ENCODE measurements at regions not wholly inside any gene's neighbourhood (a gene's known extent, or its start where the extent isn't known, plus 50 kb on each side); places are given as distances from the start of the nearest gene placed in this dataset.

GRCh38 chr14:25841226-25841625, 756.6 kb downstream of the NOVA1 start:
- POLR2A ChIA-PET = no interaction called here
- no peak for DNase-seq (ENCODE audit: low read depth, low spot score)
- H3K4me3 ChIP-seq (ENCODE audit: low read depth, low read length) = no peak overlapping the region
- TF ChIP-seq CTCF (IDR thresholded peaks at IDR 0.05; ENCODE audit: insufficient read depth, low read length, missing control alignments) = no peak
- CTCF ChIA-PET = no interaction called here

- ChIA-PET POLR2A (no interaction called here), CTCF (no interaction called here)
- TF ChIP-seq CTCF (IDR thresholded peaks at IDR 0.05; ENCODE audit: insufficient read depth, low read length, missing control alignments) = no peak
- no peak overlapping the region for H3K4me3 ChIP-seq (ENCODE audit: low read depth, low read length)
- no peak for DNase-seq (ENCODE audit: low read depth, low spot score)
Observed at GRCh38 chr14:25837551-25837965, 760.3 kb downstream of the NOVA1 start.

GRCh38 chr14:25836636-25837035, 761.2 kb downstream of the NOVA1 start:
- no peak overlapping the region for H3K4me3 ChIP-seq (ENCODE audit: low read depth, low read length)
- CTCF ChIA-PET = no interaction called here
- TF ChIP-seq CTCF (IDR thresholded peaks at IDR 0.05; ENCODE audit: insufficient read depth, low read length, missing control alignments) = no peak
- no peak for DNase-seq (ENCODE audit: low read depth, low spot score)
- POLR2A ChIA-PET = no interaction called here

GRCh38 chr14:25833341-25834126, 764.3 kb downstream of the NOVA1 start:
- no peak for DNase-seq (ENCODE audit: low read depth, low spot score)
- TF ChIP-seq CTCF (IDR thresholded peaks at IDR 0.05; ENCODE audit: insufficient read depth, low read length, missing control alignments) = no peak
- POLR2A ChIA-PET = no interaction called here
- H3K4me3 ChIP-seq (ENCODE audit: low read depth, low read length) = no peak overlapping the region
- CTCF ChIA-PET = no interaction called here

GRCh38 chr14:25832585-25832984, 765.2 kb downstream of the NOVA1 start:
- ChIA-PET CTCF (no interaction called here), POLR2A (no interaction called here)
- H3K4me3 ChIP-seq (ENCODE audit: low read depth, low read length) = no peak overlapping the region
- no peak for TF ChIP-seq CTCF (IDR thresholded peaks at IDR 0.05; ENCODE audit: insufficient read depth, low read length, missing control alignments)
- no peak for DNase-seq (ENCODE audit: low read depth, low spot score)

- no peak for TF ChIP-seq CTCF (IDR thresholded peaks at IDR 0.05; ENCODE audit: insufficient read depth, low read length, missing control alignments)
- no peak overlapping the region for H3K4me3 ChIP-seq (ENCODE audit: low read depth, low read length)
- DNase-seq (ENCODE audit: low read depth, low spot score) = no peak
- ChIA-PET POLR2A (no interaction called here), CTCF (no interaction called here)
Observed at GRCh38 chr14:25828562-25828961, 769.3 kb downstream of the NOVA1 start.
